WTC11 (cell line): ENCODE measurements at regions not wholly inside any gene's neighbourhood (a gene's known extent, or its start where the extent isn't known, plus 50 kb on each side); places are given as distances from the start of the nearest gene placed in this dataset.

Experiments
- ATAC-seq: fragments of 200-7000 bp; cut with Tn5 transposase; 2 replicates; pipeline ENCODE4 v1.10.0; 2021; ENCODE audit warnings: mild to moderate bottlenecking, moderate library complexity
- CTCF ChIA-PET: fragments of 300-600 bp; sonication (Branson Sonifier 250); formaldehyde crosslinking; loops from one replicate; lab custom pipeline; 2021; ENCODE audit warnings: antibody characterized with exemption; lab: Charles Lee
- POLR2A ChIA-PET: fragments of 350-600 bp; sonication (Branson Sonifier 250); formaldehyde crosslinking; loops from one replicate; lab custom pipeline; 2021; ENCODE audit warnings: antibody characterized with exemption; lab: Charles Lee
- DNase-seq: peaks from one replicate; pipeline ENCODE4 v3.0.0; 2021; ENCODE audit warnings: low spot score
- H3K27ac Mint-ChIP-seq: 2 replicates; pipeline ENCODE4 v1.8.0; 2021; ENCODE audit warnings: mixed read lengths
- H3K27me3 Mint-ChIP-seq: 2 replicates; pipeline ENCODE4 v1.8.0; 2021; ENCODE audit warnings: low read depth, mild to moderate bottlenecking, moderate library complexity, mixed read lengths
- H3K36me3 Mint-ChIP-seq: 2 replicates; pipeline ENCODE4 v1.8.0; 2021; ENCODE audit warnings: mixed read lengths
- H3K4me1 Mint-ChIP-seq: 2 replicates; pipeline ENCODE4 v1.8.0; 2022; ENCODE audit warnings: mixed read lengths
- H3K4me3 Mint-ChIP-seq: 2 replicates; pipeline ENCODE4 v1.8.0; 2021; ENCODE audit warnings: mild to moderate bottlenecking, moderate library complexity, mixed read lengths
- H3K9me3 Mint-ChIP-seq: 2 replicates; pipeline ENCODE4 v1.8.0; 2021; ENCODE audit warnings: mixed read lengths
- ATF1 ChIP-seq: sonication (generic); formaldehyde crosslinking; IDR thresholded peaks from 2 replicates; pipeline ENCODE4 v1.8.1; 2023; ENCODE audit warnings: mild to moderate bottlenecking, moderate library complexity, missing genetic modification reagents
- CREB1 ChIP-seq: sonication (generic); formaldehyde crosslinking; IDR thresholded peaks from 2 replicates; pipeline ENCODE4 v1.8.0; 2023; ENCODE audit warnings: mild to moderate bottlenecking, missing genetic modification reagents
- E2F1 ChIP-seq: sonication (generic); formaldehyde crosslinking; IDR thresholded peaks from 2 replicates; pipeline ENCODE4 v1.8.0; 2022; ENCODE audit warnings: mild to moderate bottlenecking, missing genetic modification reagents
- EMX1 ChIP-seq: fragments of 250-450 bp; sonication (Bioruptor Pico); IDR thresholded peaks from 2 replicates; pipeline ENCODE4 v1.8.0; 2021; ENCODE audit warnings: mild to moderate bottlenecking
- ERG ChIP-seq: fragments of 250-450 bp; sonication (Bioruptor Pico); IDR thresholded peaks from 2 replicates; pipeline ENCODE4 v1.8.0; 2021; ENCODE audit warnings: mild to moderate bottlenecking
- FOXJ3 ChIP-seq: sonication (generic); formaldehyde crosslinking; IDR thresholded peaks from 2 replicates; pipeline ENCODE4 v1.9.0; 2021; ENCODE audit warnings: missing genetic modification reagents, mild to moderate bottlenecking, borderline replicate concordance
- GABPB1 ChIP-seq: sonication (generic); formaldehyde crosslinking; IDR thresholded peaks from 2 replicates; pipeline ENCODE4 v1.8.1; 2023; ENCODE audit warnings: mild to moderate bottlenecking, missing genetic modification reagents
- JUN ChIP-seq: sonication (generic); formaldehyde crosslinking; IDR thresholded peaks from 2 replicates; pipeline ENCODE4 v1.8.0; 2023; ENCODE audit warnings: mild to moderate bottlenecking, missing genetic modification reagents
- MYBL2 ChIP-seq: sonication (generic); formaldehyde crosslinking; IDR thresholded peaks from 2 replicates; pipeline ENCODE4 v1.8.1; 2023; ENCODE audit warnings: mild to moderate bottlenecking, moderate library complexity, missing genetic modification reagents
- NFATC4 ChIP-seq: fragments of 250-450 bp; sonication (Bioruptor Pico); IDR thresholded peaks from 2 replicates; pipeline ENCODE4 v1.9.0; 2021; ENCODE audit warnings: mild to moderate bottlenecking
- NR1H2 ChIP-seq: sonication (generic); formaldehyde crosslinking; IDR thresholded peaks from 2 replicates; pipeline ENCODE4 v1.9.0; 2021; ENCODE audit warnings: mild to moderate bottlenecking, moderate library complexity, missing genetic modification reagents
- NR3C1 ChIP-seq: sonication (generic); formaldehyde crosslinking; conservative IDR thresholded peaks from 2 replicates; pipeline ENCODE4 v1.8.1; 2023; ENCODE audit warnings: low read depth, mild to moderate bottlenecking, missing genetic modification reagents
- SMAD3 ChIP-seq: sonication (generic); formaldehyde crosslinking; IDR thresholded peaks from 2 replicates; pipeline ENCODE4 v1.8.0; 2022; ENCODE audit warnings: missing genetic modification reagents, mild to moderate bottlenecking, borderline replicate concordance
- STAT6 ChIP-seq: sonication (generic); formaldehyde crosslinking; conservative IDR thresholded peaks from 2 replicates; pipeline ENCODE4 v1.8.1; 2023; ENCODE audit warnings: mild to moderate bottlenecking, low read depth, missing genetic modification reagents, moderate library complexity
- USF2 ChIP-seq: sonication (generic); formaldehyde crosslinking; IDR thresholded peaks from 2 replicates; pipeline ENCODE4 v1.8.1; 2023; ENCODE audit warnings: mild to moderate bottlenecking, missing genetic modification reagents, moderate library complexity
- ZBTB21 ChIP-seq: sonication (generic); formaldehyde crosslinking; IDR thresholded peaks from 2 replicates; pipeline ENCODE4 v1.8.1; 2023; ENCODE audit warnings: mild to moderate bottlenecking, missing genetic modification reagents, borderline replicate concordance
- ZNF232 ChIP-seq: sonication (generic); formaldehyde crosslinking; IDR thresholded peaks from 2 replicates; pipeline ENCODE4 v1.8.0; 2022; ENCODE audit warnings: mild to moderate bottlenecking, missing genetic modification reagents
- ZNF263 ChIP-seq: sonication (generic); formaldehyde crosslinking; IDR thresholded peaks from 2 replicates; pipeline ENCODE4 v1.8.1; 2022; ENCODE audit warnings: low read depth, mild to moderate bottlenecking, moderate library complexity, missing genetic modification reagents
- ZNF416 ChIP-seq: fragments of 250-450 bp; sonication (Bioruptor Pico); IDR thresholded peaks from 2 replicates; pipeline ENCODE4 v1.9.0; 2021; ENCODE audit warnings: mild to moderate bottlenecking, inconsistent platforms
- ZNF423 ChIP-seq: fragments of 250-450 bp; sonication (Bioruptor Pico); IDR thresholded peaks from 2 replicates; pipeline ENCODE4 v2.1.2; 2022; ENCODE audit warnings: mild to moderate bottlenecking, moderate library complexity
- TF ChIP-seq, protein P1 (sequence below): sonication (generic); formaldehyde crosslinking; IDR thresholded peaks from 2 replicates; pipeline ENCODE4 v1.8.1; 2023; ENCODE audit warnings: mild to moderate bottlenecking, missing genetic modification reagents
- TF ChIP-seq, protein P2 (sequence below): sonication (generic); formaldehyde crosslinking; IDR thresholded peaks from 2 replicates; pipeline ENCODE4 v1.8.0; 2022; ENCODE audit warnings: mild to moderate bottlenecking, missing genetic modification reagents
- TF ChIP-seq, protein P3 (sequence below): sonication (generic); formaldehyde crosslinking; IDR thresholded peaks from 2 replicates; pipeline ENCODE4 v1.8.0; 2023; ENCODE audit warnings: missing genetic modification reagents, mild to moderate bottlenecking, borderline replicate concordance

GRCh38 chr10:83986800-83987199, 152.5 kb upstream of the GHITM start:
- H3K36me3 Mint-ChIP-seq: no peaks in the 10 kb centered on the region
- ATAC-seq: no peak
- POLR2A ChIA-PET: no interaction called here
- peaks cover 1% of the 10 kb centered on the region; the same call in 1 of the 2 replicates for H3K27me3 Mint-ChIP-seq
- DNase-seq: no peak
- CTCF ChIA-PET: interaction anchor here (1.1 kb wide), 1 partner anchor 40 kb away, joined by 3 read pairs; no protein-coding TSS in a partner anchor
- no peak overlapping the region for H3K27ac Mint-ChIP-seq
- peaks cover 21% of the 10 kb centered on the region for H3K4me1 Mint-ChIP-seq
- 0 out of 2 replicates have a peak, but pooled peaks cover 3% of the 10 kb centered on the region for H3K9me3 Mint-ChIP-seq
- H3K4me3 Mint-ChIP-seq: no peak overlapping the region
- no peak for TF ChIP-seq SMAD3 (CRISPR knock-in tag)
- TF ChIP-seq ZNF232 (CRISPR knock-in tag): no peak
- TF ChIP-seq ATF1 (CRISPR knock-in tag): no peak
- no peak for TF ChIP-seq E2F1 (CRISPR knock-in tag)
- TF ChIP-seq ZNF416: no peak
- no peak for TF ChIP-seq GABPB1
- no peak for TF ChIP-seq MYBL2 (CRISPR knock-in tag)
- TF ChIP-seq NR1H2: no peak
- TF ChIP-seq EMX1 (CRISPR knock-in tag): no peak
- TF ChIP-seq, protein P1, sequence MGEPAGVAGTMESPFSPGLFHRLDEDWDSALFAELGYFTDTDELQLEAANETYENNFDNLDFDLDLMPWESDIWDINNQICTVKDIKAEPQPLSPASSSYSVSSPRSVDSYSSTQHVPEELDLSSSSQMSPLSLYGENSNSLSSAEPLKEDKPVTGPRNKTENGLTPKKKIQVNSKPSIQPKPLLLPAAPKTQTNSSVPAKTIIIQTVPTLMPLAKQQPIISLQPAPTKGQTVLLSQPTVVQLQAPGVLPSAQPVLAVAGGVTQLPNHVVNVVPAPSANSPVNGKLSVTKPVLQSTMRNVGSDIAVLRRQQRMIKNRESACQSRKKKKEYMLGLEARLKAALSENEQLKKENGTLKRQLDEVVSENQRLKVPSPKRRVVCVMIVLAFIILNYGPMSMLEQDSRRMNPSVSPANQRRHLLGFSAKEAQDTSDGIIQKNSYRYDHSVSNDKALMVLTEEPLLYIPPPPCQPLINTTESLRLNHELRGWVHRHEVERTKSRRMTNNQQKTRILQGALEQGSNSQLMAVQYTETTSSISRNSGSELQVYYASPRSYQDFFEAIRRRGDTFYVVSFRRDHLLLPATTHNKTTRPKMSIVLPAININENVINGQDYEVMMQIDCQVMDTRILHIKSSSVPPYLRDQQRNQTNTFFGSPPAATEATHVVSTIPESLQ (CRISPR knock-in tag): no peak
- no peak for TF ChIP-seq STAT6
- TF ChIP-seq JUN (CRISPR knock-in tag): no peak
- TF ChIP-seq ZNF263 (CRISPR knock-in tag): no peak
- TF ChIP-seq NR3C1 (CRISPR knock-in tag): no peak
- no peak for TF ChIP-seq USF2 (CRISPR knock-in tag)
- no peak for TF ChIP-seq NFATC4

DNA sequence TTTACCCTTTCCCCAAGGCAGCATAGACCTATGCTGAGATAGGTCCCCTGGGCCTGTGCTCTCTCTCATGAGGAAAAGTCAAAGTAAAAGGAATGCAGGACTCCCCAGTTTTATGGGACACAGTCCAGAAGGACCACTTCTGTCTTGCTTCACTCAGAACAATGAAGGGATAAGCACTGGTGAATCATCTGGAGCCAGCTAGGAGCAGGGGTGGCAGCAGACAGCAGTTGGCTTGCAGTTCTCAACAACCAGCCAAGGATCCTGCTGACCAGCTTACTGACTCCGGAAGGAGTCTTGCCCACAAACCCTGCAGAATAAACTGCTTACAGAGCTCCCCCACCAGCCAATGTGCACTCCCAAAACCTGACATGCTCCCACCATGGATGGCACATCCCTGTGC, 152.1 kb upstream of the GHITM start:
- Mint-ChIP-seq H3K27ac (no peak overlapping the region), H3K4me1 (peaks cover 24% of the 10 kb centered on the region), H3K9me3 (0 out of 2 replicates have a peak, but pooled peaks cover 3% of the 10 kb centered on the region), H3K4me3 (no peak overlapping the region), H3K27me3 (no peaks in the 10 kb centered on the region; the same call in 1 of the 2 replicates), H3K36me3 (no peaks in the 10 kb centered on the region)
- TF ChIP-seq ERG (no peak), CREB1 (no peak), ZBTB21 (CRISPR knock-in tag) (no peak), FOXJ3 (CRISPR knock-in tag) (no peak), ZNF423 (CRISPR knock-in tag) (no peak)
- TF ChIP-seq, protein P2, sequence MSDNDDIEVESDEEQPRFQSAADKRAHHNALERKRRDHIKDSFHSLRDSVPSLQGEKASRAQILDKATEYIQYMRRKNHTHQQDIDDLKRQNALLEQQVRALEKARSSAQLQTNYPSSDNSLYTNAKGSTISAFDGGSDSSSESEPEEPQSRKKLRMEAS (CRISPR knock-in tag): no peak
- TF ChIP-seq, protein P3, sequence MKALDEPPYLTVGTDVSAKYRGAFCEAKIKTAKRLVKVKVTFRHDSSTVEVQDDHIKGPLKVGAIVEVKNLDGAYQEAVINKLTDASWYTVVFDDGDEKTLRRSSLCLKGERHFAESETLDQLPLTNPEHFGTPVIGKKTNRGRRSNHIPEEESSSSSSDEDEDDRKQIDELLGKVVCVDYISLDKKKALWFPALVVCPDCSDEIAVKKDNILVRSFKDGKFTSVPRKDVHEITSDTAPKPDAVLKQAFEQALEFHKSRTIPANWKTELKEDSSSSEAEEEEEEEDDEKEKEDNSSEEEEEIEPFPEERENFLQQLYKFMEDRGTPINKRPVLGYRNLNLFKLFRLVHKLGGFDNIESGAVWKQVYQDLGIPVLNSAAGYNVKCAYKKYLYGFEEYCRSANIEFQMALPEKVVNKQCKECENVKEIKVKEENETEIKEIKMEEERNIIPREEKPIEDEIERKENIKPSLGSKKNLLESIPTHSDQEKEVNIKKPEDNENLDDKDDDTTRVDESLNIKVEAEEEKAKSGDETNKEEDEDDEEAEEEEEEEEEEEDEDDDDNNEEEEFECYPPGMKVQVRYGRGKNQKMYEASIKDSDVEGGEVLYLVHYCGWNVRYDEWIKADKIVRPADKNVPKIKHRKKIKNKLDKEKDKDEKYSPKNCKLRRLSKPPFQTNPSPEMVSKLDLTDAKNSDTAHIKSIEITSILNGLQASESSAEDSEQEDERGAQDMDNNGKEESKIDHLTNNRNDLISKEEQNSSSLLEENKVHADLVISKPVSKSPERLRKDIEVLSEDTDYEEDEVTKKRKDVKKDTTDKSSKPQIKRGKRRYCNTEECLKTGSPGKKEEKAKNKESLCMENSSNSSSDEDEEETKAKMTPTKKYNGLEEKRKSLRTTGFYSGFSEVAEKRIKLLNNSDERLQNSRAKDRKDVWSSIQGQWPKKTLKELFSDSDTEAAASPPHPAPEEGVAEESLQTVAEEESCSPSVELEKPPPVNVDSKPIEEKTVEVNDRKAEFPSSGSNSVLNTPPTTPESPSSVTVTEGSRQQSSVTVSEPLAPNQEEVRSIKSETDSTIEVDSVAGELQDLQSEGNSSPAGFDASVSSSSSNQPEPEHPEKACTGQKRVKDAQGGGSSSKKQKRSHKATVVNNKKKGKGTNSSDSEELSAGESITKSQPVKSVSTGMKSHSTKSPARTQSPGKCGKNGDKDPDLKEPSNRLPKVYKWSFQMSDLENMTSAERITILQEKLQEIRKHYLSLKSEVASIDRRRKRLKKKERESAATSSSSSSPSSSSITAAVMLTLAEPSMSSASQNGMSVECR (CRISPR knock-in tag): no peak
- ChIA-PET CTCF (interaction anchor here (1.1 kb wide), 1 partner anchor 39 kb away, joined by 3 read pairs; no protein-coding TSS in a partner anchor), POLR2A (no interaction called here)
- ATAC-seq: no peak
- no peak for DNase-seq
